ENCODE measurements at regions not wholly inside any gene's neighbourhood (a gene's known extent, or its start where the extent isn't known, plus 50 kb on each side); places are given as distances from the start of the nearest gene placed in this dataset.
"Not testable (repeated sequence)": the region's sequence is repeated elsewhere in the genome, so short reads cannot be mapped to it uniquely, and the experiment has no call there.

DNA sequence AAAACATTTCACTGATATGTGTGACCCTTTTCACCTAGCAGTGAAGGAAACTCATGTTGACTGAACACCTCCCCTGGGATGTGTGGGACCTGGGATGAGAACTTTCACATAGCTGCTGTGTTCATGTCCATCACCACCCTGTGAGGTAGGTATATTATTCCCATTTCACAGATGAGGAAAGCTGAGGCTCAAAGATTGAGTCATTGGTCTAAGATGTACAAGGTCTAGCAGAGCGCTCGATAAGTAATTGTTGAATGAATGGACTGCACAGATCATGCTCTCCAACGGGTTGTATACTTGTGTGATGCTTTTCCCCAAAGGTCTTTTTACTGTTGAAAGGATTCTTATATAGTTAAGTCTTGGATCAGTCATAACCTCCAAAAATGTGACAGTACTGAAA is 75.6 kb upstream of the TSC22D1 start:
- Mint-ChIP-seq H3K36me3 (ENCODE audit: low read depth) (no peaks in the 10 kb centered on the region), H3K27ac (no peak overlapping the region), H3K9me3 (ENCODE audit: insufficient read depth) (no peaks in the 10 kb centered on the region), H3K27me3 (ENCODE audit: low read depth) (peaks cover 11% of the 10 kb centered on the region), H3K4me1 (ENCODE audit: low read depth) (peaks cover 15% of the 10 kb centered on the region), H3K4me3 (no peak overlapping the region)
- POLR2A ChIA-PET: no interaction called here
- CTCF ChIA-PET: no interaction called here
- no peak for ATAC-seq
- no peak for DNase-seq

DNA sequence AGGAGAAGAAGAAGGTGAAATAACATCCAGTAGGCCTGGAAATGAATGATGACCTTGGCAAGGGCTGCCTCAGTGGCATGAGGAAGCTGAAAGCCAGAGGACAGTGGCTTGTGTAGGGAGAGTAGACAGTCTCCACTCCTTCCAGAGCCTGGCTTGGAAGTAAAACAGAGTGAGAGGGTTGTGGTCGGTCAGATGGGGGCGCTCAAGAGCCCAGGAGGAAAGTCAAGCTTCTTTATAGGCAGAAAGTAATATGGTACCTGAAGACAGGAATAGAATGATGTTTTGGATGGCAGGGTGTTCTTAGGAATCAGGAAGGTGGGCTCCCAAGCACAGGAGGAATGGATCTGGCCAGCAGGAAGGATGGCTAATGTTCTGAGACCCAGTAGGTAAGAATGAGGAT is 75.1 kb upstream of the TSC22D1 start:
- no peak overlapping the region for H3K27ac Mint-ChIP-seq
- ATAC-seq (no peak), DNase-seq (no peak)
- peaks cover 11% of the 10 kb centered on the region for H3K27me3 Mint-ChIP-seq (ENCODE audit: low read depth)
- no peak overlapping the region for H3K4me3 Mint-ChIP-seq
- no peaks in the 10 kb centered on the region for H3K36me3 Mint-ChIP-seq (ENCODE audit: low read depth)
- peaks cover 15% of the 10 kb centered on the region for H3K4me1 Mint-ChIP-seq (ENCODE audit: low read depth)
- no peaks in the 10 kb centered on the region for H3K9me3 Mint-ChIP-seq (ENCODE audit: insufficient read depth)
- CTCF ChIA-PET: no interaction called here
- POLR2A ChIA-PET: interaction anchor here (0.7 kb wide), 1 partner anchor 101 kb away, joined by 3 read pairs; no protein-coding TSS in a partner anchor

DNA sequence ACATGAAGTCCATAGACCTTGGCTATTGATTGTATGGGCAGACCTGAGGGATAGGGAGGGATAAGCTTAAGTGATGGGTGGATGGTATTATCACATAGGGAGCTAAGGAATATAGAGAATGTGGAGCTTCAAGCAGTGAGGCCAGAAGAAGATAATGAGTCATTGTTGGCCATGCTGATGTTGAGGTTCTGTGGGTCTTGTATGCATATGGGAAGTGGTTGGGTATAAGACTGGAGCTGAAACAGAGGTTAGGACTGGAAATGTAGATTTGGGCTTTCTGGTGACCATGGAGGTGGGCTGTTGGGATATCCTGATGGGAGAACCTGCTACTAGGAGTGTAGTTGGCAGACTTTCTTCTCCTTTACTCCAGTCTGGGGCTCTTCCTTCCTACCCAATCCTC is 73.7 kb upstream of the TSC22D1 start:
- no peak for DNase-seq
- ATAC-seq: no peak
- no peaks in the 10 kb centered on the region for H3K36me3 Mint-ChIP-seq (ENCODE audit: low read depth)
- ChIA-PET CTCF (interaction anchor here (1.1 kb wide), 1 partner anchor 166 kb away, joined by 3 read pairs; no protein-coding TSS in a partner anchor), POLR2A (interaction anchor here (0.6 to 1.0 kb wide), 2 partner anchors 9 to 159 kb away, joined by 3 to 4 read pairs; no protein-coding TSS in a partner anchor)
- H3K4me3 Mint-ChIP-seq: no peak overlapping the region
- peaks cover 15% of the 10 kb centered on the region for H3K4me1 Mint-ChIP-seq (ENCODE audit: low read depth)
- peaks cover 11% of the 10 kb centered on the region for H3K27me3 Mint-ChIP-seq (ENCODE audit: low read depth)
- no peak overlapping the region for H3K27ac Mint-ChIP-seq
- no peaks in the 10 kb centered on the region for H3K9me3 Mint-ChIP-seq (ENCODE audit: insufficient read depth)

DNA sequence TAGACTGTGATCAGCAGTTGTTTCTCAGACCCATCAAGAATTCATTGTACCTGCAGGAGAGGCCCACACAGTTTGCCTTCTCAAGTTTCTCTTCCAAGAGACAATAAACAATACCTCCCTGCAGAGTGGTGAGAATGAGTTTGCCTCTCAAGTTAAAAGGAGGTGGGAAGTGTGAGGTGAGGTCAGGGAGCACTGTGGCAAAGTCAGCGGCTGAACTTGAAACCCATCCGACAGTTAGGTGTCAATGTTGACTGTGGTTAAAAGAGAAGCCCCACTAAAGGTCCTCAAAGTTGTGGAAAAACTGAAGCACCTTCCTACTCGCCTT is 72.9 kb upstream of the TSC22D1 start:
- no peak overlapping the region for H3K4me3 Mint-ChIP-seq

GRCh38 chr13:44648392-44649103 is 72.4 kb upstream of the TSC22D1 start:
- ChIA-PET POLR2A (no interaction called here), CTCF (no interaction called here)
- Mint-ChIP-seq H3K4me3 (no peak overlapping the region), H3K27me3 (ENCODE audit: low read depth) (peaks cover 11% of the 10 kb centered on the region), H3K36me3 (ENCODE audit: low read depth) (no peaks in the 10 kb centered on the region), H3K27ac (no peak overlapping the region), H3K9me3 (ENCODE audit: insufficient read depth) (no peaks in the 10 kb centered on the region), H3K4me1 (ENCODE audit: low read depth) (peaks cover 15% of the 10 kb centered on the region)
- ATAC-seq (no peak), DNase-seq (no peak)

More for the DNA sequence above, 72.9 kb upstream of the TSC22D1 start:
- DNase-seq: no peak
- CTCF ChIA-PET: no interaction called here
- POLR2A ChIA-PET: no interaction called here
- Mint-ChIP-seq H3K4me1 (ENCODE audit: low read depth) (peaks cover 15% of the 10 kb centered on the region), H3K9me3 (ENCODE audit: insufficient read depth) (no peaks in the 10 kb centered on the region), H3K27ac (no peak overlapping the region), H3K36me3 (ENCODE audit: low read depth) (no peaks in the 10 kb centered on the region), H3K27me3 (ENCODE audit: low read depth) (peaks cover 11% of the 10 kb centered on the region)
- ATAC-seq: no peak

DNA sequence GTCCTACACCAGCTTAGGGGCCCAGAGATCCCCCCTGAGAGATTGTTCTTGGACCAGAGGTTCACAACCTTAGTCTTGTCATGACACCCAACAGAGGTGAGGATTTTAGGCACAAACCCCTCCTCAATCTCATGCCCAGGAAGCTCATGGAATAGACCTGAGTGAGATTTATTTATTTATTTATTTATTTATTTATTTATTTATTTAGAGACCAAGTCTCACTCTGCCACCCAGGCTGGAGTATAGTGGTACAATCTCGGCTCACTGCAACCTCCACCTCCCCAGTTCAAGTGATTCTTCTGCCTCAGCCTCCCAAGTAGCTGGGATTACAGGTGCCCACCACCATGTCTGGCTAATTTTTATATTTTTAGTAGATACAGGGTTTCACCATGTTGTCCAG is 71.4 kb upstream of the TSC22D1 start:
- ATAC-seq; H3K27me3 Mint-ChIP-seq (ENCODE audit: low read depth); H3K36me3 Mint-ChIP-seq (ENCODE audit: low read depth); DNase-seq; H3K27ac Mint-ChIP-seq; H3K9me3 Mint-ChIP-seq (ENCODE audit: insufficient read depth); H3K4me3 Mint-ChIP-seq; POLR2A ChIA-PET: not testable (repeated sequence)
- H3K4me1 Mint-ChIP-seq (ENCODE audit: low read depth): peaks cover 15% of the 10 kb centered on the region
- CTCF ChIA-PET: interaction anchor here (0.7 to 1.0 kb wide), 2 partner anchors 11 to 163 kb away, joined by 3 read pairs; no protein-coding TSS in a partner anchor

DNA sequence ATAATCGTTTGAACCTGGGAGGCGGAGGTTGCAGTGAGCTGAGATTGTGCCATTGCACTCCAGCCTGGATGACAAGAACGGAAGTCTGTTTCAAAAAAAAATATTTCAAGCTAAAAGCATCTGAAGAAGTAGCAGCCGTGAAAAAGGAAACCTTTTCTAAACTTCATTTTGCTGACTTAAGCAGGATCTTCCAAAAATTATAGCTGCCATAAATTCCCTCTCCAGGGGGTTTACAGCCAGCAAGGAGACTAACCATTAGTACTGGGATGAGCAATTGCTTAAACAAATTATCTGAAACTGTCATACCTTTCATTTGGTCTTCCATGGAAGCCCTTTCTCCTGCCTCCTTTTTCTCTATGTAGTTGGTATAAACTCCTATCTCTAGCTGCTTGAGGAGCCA is 69.9 kb upstream of the TSC22D1 start:
- H3K4me1 Mint-ChIP-seq (ENCODE audit: low read depth): peaks cover 15% of the 10 kb centered on the region
- H3K36me3 Mint-ChIP-seq (ENCODE audit: low read depth): no peaks in the 10 kb centered on the region
- CTCF ChIA-PET: no interaction called here
- no peak for ATAC-seq
- no peak overlapping the region for H3K4me3 Mint-ChIP-seq
- peaks cover under 1% of the 10 kb centered on the region for H3K27me3 Mint-ChIP-seq (ENCODE audit: low read depth)
- DNase-seq: no peak
- no peaks in the 10 kb centered on the region for H3K9me3 Mint-ChIP-seq (ENCODE audit: insufficient read depth)
- H3K27ac Mint-ChIP-seq: no peak overlapping the region
- POLR2A ChIA-PET: no interaction called here

DNA sequence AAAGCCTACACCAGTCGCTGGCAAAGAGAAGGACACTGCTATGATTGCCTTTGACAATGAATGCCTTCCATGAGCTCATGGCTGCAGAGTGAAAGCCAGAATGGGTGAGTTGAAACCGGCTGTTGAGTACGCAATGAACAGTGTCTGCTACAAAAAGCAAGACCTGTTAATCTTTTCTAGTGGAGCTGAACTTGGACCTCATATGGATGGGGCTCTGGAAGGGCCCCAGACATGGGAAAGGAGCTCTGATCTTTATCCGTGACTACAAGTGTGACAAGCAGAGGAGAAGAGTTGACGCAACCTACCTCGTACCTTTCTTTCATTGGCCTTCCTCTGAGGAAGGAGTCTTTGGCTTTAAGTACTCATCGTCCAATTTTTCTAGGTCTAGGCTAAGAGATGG is 67.1 kb upstream of the TSC22D1 start:
- CTCF ChIA-PET: no interaction called here
- POLR2A ChIA-PET: no interaction called here
- Mint-ChIP-seq H3K4me1 (ENCODE audit: low read depth) (peaks cover under 1% of the 10 kb centered on the region), H3K4me3 (no peak overlapping the region), H3K27ac (no peak overlapping the region), H3K27me3 (ENCODE audit: low read depth) (no peaks in the 10 kb centered on the region), H3K36me3 (ENCODE audit: low read depth) (no peaks in the 10 kb centered on the region), H3K9me3 (ENCODE audit: insufficient read depth) (no peaks in the 10 kb centered on the region)
- DNase-seq (no peak), ATAC-seq (no peak)

DNA sequence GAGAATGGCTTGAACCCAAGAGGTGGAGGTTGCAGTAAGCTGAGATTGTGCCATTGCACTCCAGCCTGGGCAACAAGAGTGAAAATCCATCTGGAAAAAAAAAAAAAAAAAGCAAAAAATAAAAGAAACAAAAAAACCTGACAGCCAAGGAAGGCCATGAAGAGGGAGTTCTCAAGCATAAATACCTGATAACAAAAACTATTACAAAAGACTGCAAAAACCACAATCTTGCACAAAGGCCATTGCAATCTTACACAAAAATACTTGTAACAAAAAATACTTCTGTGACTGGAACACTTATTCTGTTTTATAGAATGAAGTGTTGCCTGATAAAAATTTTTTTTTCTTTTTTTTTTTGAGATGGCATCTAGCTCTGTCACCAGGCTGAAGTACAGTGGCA is 61.5 kb upstream of the TSC22D1 start:
- POLR2A ChIA-PET: no interaction called here
- ATAC-seq: no peak
- Mint-ChIP-seq H3K4me1 (ENCODE audit: low read depth) (no peaks in the 10 kb centered on the region), H3K27ac (no peak overlapping the region), H3K27me3 (ENCODE audit: low read depth) (no peaks in the 10 kb centered on the region), H3K36me3 (ENCODE audit: low read depth) (no peaks in the 10 kb centered on the region), H3K9me3 (ENCODE audit: insufficient read depth) (no peaks in the 10 kb centered on the region), H3K4me3 (no peak overlapping the region)
- no peak for DNase-seq
- CTCF ChIA-PET: no interaction called here

GRCh38 chr13:44629465-44630183 is 53.5 kb upstream of the TSC22D1 start:
- DNase-seq: no peak
- H3K9me3 Mint-ChIP-seq (ENCODE audit: insufficient read depth): no peaks in the 10 kb centered on the region
- H3K4me3 Mint-ChIP-seq: no peak overlapping the region
- ChIA-PET CTCF (no interaction called here), POLR2A (no interaction called here)
- ATAC-seq: no peak
- no peaks in the 10 kb centered on the region for H3K36me3 Mint-ChIP-seq (ENCODE audit: low read depth)
- H3K27ac Mint-ChIP-seq: no peak overlapping the region
- H3K4me1 Mint-ChIP-seq (ENCODE audit: low read depth): no peaks in the 10 kb centered on the region
- H3K27me3 Mint-ChIP-seq (ENCODE audit: low read depth): peaks cover 3% of the 10 kb centered on the region

DNA sequence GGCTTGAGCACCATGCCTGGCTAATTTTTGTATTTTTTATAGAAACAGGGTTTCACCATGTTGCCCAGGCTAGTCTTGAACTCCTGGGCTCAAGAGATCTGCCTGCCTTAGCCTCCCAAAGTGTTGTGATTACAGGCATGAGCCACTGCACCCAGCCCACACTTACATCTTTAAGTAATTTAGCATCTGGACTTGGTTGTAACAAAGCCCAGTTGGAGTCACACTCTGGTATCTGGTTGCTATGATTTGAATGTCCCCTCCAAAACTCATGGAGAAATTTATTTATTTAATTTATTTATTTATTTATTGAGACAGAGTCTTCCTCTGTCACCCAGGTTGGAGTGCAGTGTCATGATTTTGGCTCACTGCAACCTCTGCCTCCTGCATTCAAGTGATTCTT is 52.7 kb upstream of the TSC22D1 start:
- H3K4me1 Mint-ChIP-seq (ENCODE audit: low read depth); H3K4me3 Mint-ChIP-seq; ATAC-seq; H3K27me3 Mint-ChIP-seq (ENCODE audit: low read depth); POLR2A ChIA-PET; H3K9me3 Mint-ChIP-seq (ENCODE audit: insufficient read depth); DNase-seq; CTCF ChIA-PET; H3K27ac Mint-ChIP-seq; H3K36me3 Mint-ChIP-seq (ENCODE audit: low read depth): not testable (repeated sequence)

DNA sequence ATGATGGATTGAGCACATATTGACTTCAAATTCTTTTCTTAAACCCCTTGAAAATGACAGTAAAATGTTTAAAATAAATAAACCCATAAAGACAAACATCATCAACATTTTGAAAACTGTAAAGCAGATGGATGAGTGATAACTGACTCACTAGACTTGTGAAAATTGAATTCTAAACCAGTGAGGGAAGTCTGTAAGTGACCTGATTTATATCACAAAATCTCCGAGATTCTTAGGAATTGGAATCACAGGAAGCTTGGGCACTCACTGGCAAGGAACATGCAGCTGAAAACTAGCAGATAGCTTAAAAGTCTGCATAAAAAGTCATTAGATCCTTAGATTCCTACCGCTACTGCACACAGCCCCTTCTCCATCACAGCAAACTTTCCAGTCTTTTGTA is 51.3 kb upstream of the TSC22D1 start:
- no peak overlapping the region for H3K4me3 Mint-ChIP-seq
- CTCF ChIA-PET: no interaction called here

More for the DNA sequence above, 51.3 kb upstream of the TSC22D1 start:
- ATAC-seq: no peak
- Mint-ChIP-seq H3K27ac (no peak overlapping the region), H3K27me3 (ENCODE audit: low read depth) (peaks cover 6% of the 10 kb centered on the region), H3K9me3 (ENCODE audit: insufficient read depth) (no peaks in the 10 kb centered on the region), H3K4me1 (ENCODE audit: low read depth) (no peaks in the 10 kb centered on the region), H3K36me3 (ENCODE audit: low read depth) (no peaks in the 10 kb centered on the region)
- no peak for DNase-seq
- POLR2A ChIA-PET: no interaction called here
